Thoracic aorta (tissue), 2 donors: ENCODE measurements at regions not wholly inside any gene's neighbourhood (a gene's known extent, or its start where the extent isn't known, plus 50 kb on each side); places are given as distances from the start of the nearest gene placed in this dataset.

Source experiments
- ATAC-seq: fragments of 150-250 bp; one replicate; pipeline ENCODE4 v1.8.0; 2017; ENCODE audit warnings: low read depth; ENCODE audit not compliant: insufficient number of reproducible peaks, low FRiP score
- DNase-seq: peaks from one replicate; pipeline ENCODE4 v3.0.0-alpha.2; 2020; ENCODE audit warnings: low spot score
- H3K27ac ChIP-seq, 2 donors: fragments of 200-600 bp; sonication (generic); 1 replicate in 1 of 2; 2 replicates in 1 of 2; pipeline ENCODE4 v1.5.1; 2016; ENCODE audit warnings: mild to moderate bottlenecking in 2 of 2, moderate library complexity in 2 of 2
- H3K27me3 ChIP-seq: fragments of 200-600 bp; sonication (generic); replicated peaks from 2 replicates; pipeline ENCODE4 v1.6.0; 2016; ENCODE audit warnings: mild to moderate bottlenecking; ENCODE audit not compliant: insufficient read depth
- H3K36me3 ChIP-seq: fragments of 200-600 bp; sonication (generic); one replicate; pipeline ENCODE4 v1.5.1; 2016
- H3K4me1 ChIP-seq, 2 donors: fragments of 200-600 bp; sonication (generic); 1 replicate in 1 of 2; 2 replicates in 1 of 2; pipeline versions ENCODE4 v1.5.1 to v1.6.0; 2016; ENCODE audit warnings: low read depth in 2 of 2, mild to moderate bottlenecking in 1 of 2; ENCODE audit not compliant: control insufficient read depth in 1 of 2
- H3K4me3 ChIP-seq: fragments of 200-600 bp; sonication (generic); 2 replicates; pipeline ENCODE4 v1.5.1; 2016; ENCODE audit warnings: mild to moderate bottlenecking
- H3K9me3 ChIP-seq: fragments of 200-600 bp; sonication (generic); 2 replicates; pipeline ENCODE4 v1.5.1; 2016
- TF ChIP-seq, protein P1 (sequence below): fragments of 200-600 bp; sonication (generic); IDR thresholded peaks from one replicate; pipeline ENCODE4 v1.5.1; 2019; ENCODE audit warnings: antibody characterized with exemption

- TF ChIP-seq, protein P1, sequence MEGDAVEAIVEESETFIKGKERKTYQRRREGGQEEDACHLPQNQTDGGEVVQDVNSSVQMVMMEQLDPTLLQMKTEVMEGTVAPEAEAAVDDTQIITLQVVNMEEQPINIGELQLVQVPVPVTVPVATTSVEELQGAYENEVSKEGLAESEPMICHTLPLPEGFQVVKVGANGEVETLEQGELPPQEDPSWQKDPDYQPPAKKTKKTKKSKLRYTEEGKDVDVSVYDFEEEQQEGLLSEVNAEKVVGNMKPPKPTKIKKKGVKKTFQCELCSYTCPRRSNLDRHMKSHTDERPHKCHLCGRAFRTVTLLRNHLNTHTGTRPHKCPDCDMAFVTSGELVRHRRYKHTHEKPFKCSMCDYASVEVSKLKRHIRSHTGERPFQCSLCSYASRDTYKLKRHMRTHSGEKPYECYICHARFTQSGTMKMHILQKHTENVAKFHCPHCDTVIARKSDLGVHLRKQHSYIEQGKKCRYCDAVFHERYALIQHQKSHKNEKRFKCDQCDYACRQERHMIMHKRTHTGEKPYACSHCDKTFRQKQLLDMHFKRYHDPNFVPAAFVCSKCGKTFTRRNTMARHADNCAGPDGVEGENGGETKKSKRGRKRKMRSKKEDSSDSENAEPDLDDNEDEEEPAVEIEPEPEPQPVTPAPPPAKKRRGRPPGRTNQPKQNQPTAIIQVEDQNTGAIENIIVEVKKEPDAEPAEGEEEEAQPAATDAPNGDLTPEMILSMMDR, result no peak
Observed at GRCh38 chr6:140855520-140855919, 1277.2 kb upstream of the GJE1 start.

DNA sequence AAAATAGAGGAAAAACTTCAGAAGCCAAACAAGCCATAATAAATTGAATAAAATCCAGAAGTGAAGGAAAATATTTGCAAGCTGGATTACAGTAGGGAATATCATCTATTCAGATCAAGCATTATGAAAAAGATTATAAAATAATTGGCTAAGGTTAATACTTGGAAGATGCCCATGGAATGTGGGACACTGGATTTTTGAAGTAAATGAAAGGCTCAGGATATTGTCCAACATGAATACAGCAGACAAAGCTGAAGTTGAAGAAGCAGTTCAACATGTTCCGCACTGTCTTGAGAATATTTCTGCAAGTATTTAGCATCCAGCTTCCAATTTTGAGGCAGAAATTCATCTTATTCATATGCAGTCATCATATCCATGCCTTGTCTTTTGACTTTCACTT is 1278.4 kb upstream of the GJE1 start:
- peak overlapping the region in 1 of 2 donors; percentile 25 for H3K27ac ChIP-seq
- DNase-seq (no peak), ATAC-seq (no peak)
- TF ChIP-seq, protein P1, result no peak
- no peaks in the 10 kb centered on the region for H3K36me3 ChIP-seq
- no peak overlapping the region for H3K4me3 ChIP-seq
- H3K4me1 ChIP-seq, result peaks cover 20 to 38% of the 10 kb centered on the region in 2 donors
- no peaks in the 10 kb centered on the region for H3K9me3 ChIP-seq
- H3K27me3 ChIP-seq, result no peaks in the 10 kb centered on the region

More at GRCh38 chr6:140855520-140855919, 1277.2 kb upstream of the GJE1 start:
- Histone ChIP-seq H3K9me3 (no peaks in the 10 kb centered on the region), H3K4me3 (no peak overlapping the region), H3K27ac (no peak overlapping the region), H3K27me3 (no peaks in the 10 kb centered on the region), H3K36me3 (no peaks in the 10 kb centered on the region), H3K4me1 (peaks cover 20 to 28% of the 10 kb centered on the region in 2 donors)
- DNase-seq (no peak), ATAC-seq (no peak)

DNA sequence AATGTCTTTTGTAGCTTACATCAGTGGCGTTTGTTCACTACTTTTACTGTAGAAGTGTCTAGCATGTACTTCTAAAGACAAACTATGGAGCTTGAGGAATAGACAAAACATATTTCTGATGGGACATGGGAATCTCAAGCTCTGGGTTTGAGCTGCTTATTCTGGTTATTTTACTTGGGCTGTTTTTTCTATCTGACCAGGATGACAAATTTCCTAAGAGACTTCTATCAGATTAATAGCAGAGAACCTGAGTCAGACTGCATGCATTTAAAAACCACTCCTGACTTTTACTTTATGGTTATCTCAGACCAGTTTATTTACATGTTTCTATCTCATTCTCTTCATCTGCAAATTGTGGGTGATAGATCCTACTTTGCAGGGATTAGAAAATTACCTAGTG is 1282.3 kb upstream of the GJE1 start:
- H3K4me1 ChIP-seq, result peaks cover 17 to 44% of the 10 kb centered on the region in 2 donors
- DNase-seq, result no peak
- H3K4me3 ChIP-seq, result no peak overlapping the region
- TF ChIP-seq, protein P1, result no peak
- no peaks in the 10 kb centered on the region for H3K36me3 ChIP-seq
- ATAC-seq, result no peak
- no peaks in the 10 kb centered on the region for H3K9me3 ChIP-seq
- no peak overlapping the region for H3K27ac ChIP-seq
- H3K27me3 ChIP-seq, result no peaks in the 10 kb centered on the region

- ATAC-seq, result no peak
- H3K4me3 ChIP-seq, result no peak overlapping the region
Observed at GRCh38 chr6:140849456-140849855, 1283.3 kb upstream of the GJE1 start.

GRCh38 chr6:140847262-140847645 is 1285.5 kb upstream of the GJE1 start:
- no peak for ATAC-seq
- TF ChIP-seq, protein P1, result no peak
- no peak for DNase-seq
- no peaks in the 10 kb centered on the region for H3K27me3 ChIP-seq
- H3K27ac ChIP-seq, result no peak overlapping the region
- H3K4me3 ChIP-seq, result no peak overlapping the region
- no peaks in the 10 kb centered on the region for H3K36me3 ChIP-seq
- peaks cover 10 to 33% of the 10 kb centered on the region in 2 donors for H3K4me1 ChIP-seq
- H3K9me3 ChIP-seq, result no peaks in the 10 kb centered on the region

More at GRCh38 chr6:140849456-140849855, 1283.3 kb upstream of the GJE1 start:
- H3K27me3 ChIP-seq, result no peaks in the 10 kb centered on the region
- DNase-seq, result no peak
- TF ChIP-seq, protein P1, result no peak
- H3K36me3 ChIP-seq, result no peaks in the 10 kb centered on the region
- no peaks in the 10 kb centered on the region for H3K9me3 ChIP-seq
- H3K27ac ChIP-seq, result no peak overlapping the region
- H3K4me1 ChIP-seq, result peaks cover 17 to 44% of the 10 kb centered on the region in 2 donors
